ENCODE measurements at regions not wholly inside any gene's neighbourhood (a gene's known extent, or its start where the extent isn't known, plus 50 kb on each side); places are given as distances from the start of the nearest gene placed in this dataset.
A peak's percentile ranks its signal among the peaks of the same experiment; 100 is the strongest.

DNA sequence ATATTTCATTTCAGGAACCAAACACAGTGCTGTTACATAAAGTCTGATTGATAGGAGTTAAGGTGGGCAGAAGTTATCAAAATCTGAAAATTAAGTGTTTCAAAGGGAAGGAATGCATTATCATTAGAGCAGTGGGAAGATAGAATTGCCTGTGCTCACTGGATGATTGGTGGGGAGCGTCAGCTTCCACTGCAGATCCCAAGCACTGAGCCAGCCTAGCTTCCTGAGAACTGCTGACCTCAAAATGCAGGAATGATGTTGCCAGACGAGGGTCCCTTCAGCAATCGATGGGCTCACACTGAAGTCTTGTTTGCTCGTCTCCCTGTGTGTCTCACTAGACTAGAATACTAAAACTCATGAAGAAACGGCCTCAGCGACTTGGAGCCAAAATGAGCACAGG, 110.0 kb upstream of the PHACTR1 start:
- no peaks in the 10 kb centered on the region for H3K9me1 ChIP-seq (ENCODE audit: control insufficient read depth, extremely low read depth, insufficient read depth, low read length)
- no peaks in the 10 kb centered on the region for H3K36me3 ChIP-seq (ENCODE audit: control insufficient read depth in 2 of 2, extremely low read depth in 1 of 2, insufficient read depth in 2 of 2, low read length in 2 of 2)
- no peak overlapping the region for H3K4me2 ChIP-seq (ENCODE audit: control insufficient read depth, extremely low read depth, insufficient read depth, low read depth, low read length)
- H3K4me1 ChIP-seq (ENCODE audit: control insufficient read depth, extremely low read depth, insufficient read depth, low read length): peaks cover 34% of the 10 kb centered on the region
- no peak overlapping the region for H2AFZ ChIP-seq (ENCODE audit: control insufficient read depth, low read length)
- FAIRE-seq: no peak
- H3K27ac ChIP-seq (ENCODE audit: control insufficient read depth, insufficient read depth, low read length): no peak overlapping the region
- no peaks in the 10 kb centered on the region for H3K27me3 ChIP-seq (ENCODE audit: control insufficient read depth, extremely low read depth, insufficient read depth, low read length)
- no peak overlapping the region for H3K9ac ChIP-seq (ENCODE audit: control insufficient read depth, extremely low read depth, insufficient read depth, low read length)
- no peaks in the 10 kb centered on the region for H4K20me1 ChIP-seq (ENCODE audit: control insufficient read depth, extremely low read depth, insufficient read depth, low read length)
- no peaks in the 10 kb centered on the region for H3K9me3 ChIP-seq (ENCODE audit: control insufficient read depth, low read depth, low read length)
- dilution Hi-C loops (cut with MboI; ENCODE audit: extremely low pct_ligation_motif_present, low sequenced_read_pairs): no loop called here
- no peaks in the 10 kb centered on the region for H3K79me2 ChIP-seq (ENCODE audit: control insufficient read depth, insufficient read depth, low read length)
- no peak for DNase-seq (ENCODE audit: low read depth, low spot score)
- no peak overlapping the region for H3K4me3 ChIP-seq (ENCODE audit: control insufficient read depth in 2 of 3, extremely low read depth in 1 of 3, insufficient read depth in 2 of 3, low read depth in 1 of 3, low read length in 3 of 3)
- TF ChIP-seq CTCF (optimal IDR thresholded peaks at IDR 0.05 in 1 of 3, IDR thresholded peaks at IDR 0.05 in 1 of 3, conservative IDR thresholded peaks at IDR 0.05 in 1 of 3; ENCODE audit: extremely low read depth in 1 of 3, insufficient read depth in 2 of 3, low read length in 3 of 3) (no peak), EZH2 (IDR thresholded peaks at IDR 0.05; ENCODE audit: low read length) (no peak)

- Histone ChIP-seq H4K20me1 (ENCODE audit: control insufficient read depth, extremely low read depth, insufficient read depth, low read length) (no peaks in the 10 kb centered on the region), H3K36me3 (ENCODE audit: control insufficient read depth in 2 of 2, extremely low read depth in 1 of 2, insufficient read depth in 2 of 2, low read length in 2 of 2) (no peaks in the 10 kb centered on the region), H3K4me1 (ENCODE audit: control insufficient read depth, extremely low read depth, insufficient read depth, low read length) (peaks cover 23% of the 10 kb centered on the region), H3K79me2 (ENCODE audit: control insufficient read depth, insufficient read depth, low read length) (no peaks in the 10 kb centered on the region), H3K4me3 (ENCODE audit: control insufficient read depth in 2 of 3, extremely low read depth in 1 of 3, insufficient read depth in 2 of 3, low read depth in 1 of 3, low read length in 3 of 3) (peak overlapping the region in 2 of 3 experiments; percentile 3 to 21), H3K4me2 (ENCODE audit: control insufficient read depth, extremely low read depth, insufficient read depth, low read depth, low read length) (peak overlapping the region; percentile 44), H3K27ac (ENCODE audit: control insufficient read depth, insufficient read depth, low read length) (no peak overlapping the region), H3K9me1 (ENCODE audit: control insufficient read depth, extremely low read depth, insufficient read depth, low read length) (no peaks in the 10 kb centered on the region), H3K9me3 (ENCODE audit: control insufficient read depth, low read depth, low read length) (no peaks in the 10 kb centered on the region), H3K27me3 (ENCODE audit: control insufficient read depth, extremely low read depth, insufficient read depth, low read length) (no peaks in the 10 kb centered on the region), H2AFZ (ENCODE audit: control insufficient read depth, low read length) (peak overlapping the region; percentile 54), H3K9ac (ENCODE audit: control insufficient read depth, extremely low read depth, insufficient read depth, low read length) (no peak overlapping the region)
- dilution Hi-C loops (cut with MboI; ENCODE audit: extremely low pct_ligation_motif_present, low sequenced_read_pairs): no loop called here
- FAIRE-seq: peak; percentile 91
- DNase-seq (ENCODE audit: low read depth, low spot score): peak; percentile 26
- TF ChIP-seq CTCF (optimal IDR thresholded peaks at IDR 0.05 in 1 of 3, IDR thresholded peaks at IDR 0.05 in 1 of 3, conservative IDR thresholded peaks at IDR 0.05 in 1 of 3; ENCODE audit: extremely low read depth in 1 of 3, insufficient read depth in 2 of 3, low read length in 3 of 3) (no peak), EZH2 (IDR thresholded peaks at IDR 0.05; ENCODE audit: low read length) (no peak)
Measured at GRCh38 chr6:12608016-12608860, 108.3 kb upstream of the PHACTR1 start.
